Subcutaneous abdominal adipose tissue (tissue), 5 donors: ENCODE measurements at regions not wholly inside any gene's neighbourhood (a gene's known extent, or its start where the extent isn't known, plus 50 kb on each side); places are given as distances from the start of the nearest gene placed in this dataset.

Source experiments
- H3K27ac ChIP-seq: one replicate; pipeline ENCODE4 v1.7.0; 2013; ENCODE audit warnings: low read depth, mild to moderate bottlenecking, inconsistent platforms, low read length, moderate library complexity
- H3K27me3 ChIP-seq, 5 donors: one replicate each; pipeline ENCODE4 v1.7.0; 2013; ENCODE audit warnings: low read length in 5 of 5, inconsistent platforms in 1 of 5; ENCODE audit not compliant: control insufficient read depth in 5 of 5, insufficient read depth in 4 of 5
- H3K36me3 ChIP-seq, 5 donors: one replicate each; pipeline ENCODE4 v1.7.0; 2013; ENCODE audit warnings: low read length in 5 of 5; ENCODE audit not compliant: control insufficient read depth in 5 of 5, insufficient read depth in 5 of 5
- H3K4me1 ChIP-seq, 5 donors: one replicate each; pipeline ENCODE4 v1.7.0; 2013; ENCODE audit warnings: low read length in 5 of 5, mild to moderate bottlenecking in 3 of 5, moderate library complexity in 1 of 5; ENCODE audit not compliant: control insufficient read depth in 5 of 5, insufficient read depth in 5 of 5
- H3K4me3 ChIP-seq, 5 donors: one replicate each; pipeline ENCODE4 v1.7.0; 2013; ENCODE audit warnings: low read length in 5 of 5, low read depth in 1 of 5
- H3K9ac ChIP-seq, 5 donors: one replicate each; pipeline ENCODE4 v1.7.0; 2013; ENCODE audit warnings: low read length in 5 of 5, mild to moderate bottlenecking in 4 of 5, moderate library complexity in 3 of 5
- H3K9me3 ChIP-seq, 5 donors: one replicate each; pipeline ENCODE4 v1.7.0; 2013; ENCODE audit warnings: low read length in 5 of 5; ENCODE audit not compliant: control insufficient read depth in 5 of 5
- donor health status: healthy.
- donor health status: healthy.
- donor health status: healthy.
- donor health status: healthy.
- donor health status: healthy.

DNA sequence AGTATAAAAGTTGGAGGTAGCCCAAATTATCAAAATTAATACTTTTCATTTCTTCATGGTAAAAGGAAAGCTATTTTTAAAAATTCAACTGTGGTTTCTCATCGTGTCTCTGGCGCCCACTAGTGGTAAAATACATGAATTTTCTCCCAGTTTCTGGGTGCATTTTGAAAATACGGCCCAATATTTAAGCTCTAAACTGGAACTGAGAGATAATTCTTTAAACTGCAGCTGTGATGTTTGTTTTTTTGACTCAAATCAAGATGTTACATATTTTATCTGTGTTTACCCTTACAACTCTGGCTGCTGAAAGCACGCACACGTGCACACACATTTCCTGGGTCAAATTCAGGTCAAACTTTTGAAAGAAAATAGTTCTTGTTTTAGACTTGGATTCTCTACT is 123.9 kb upstream of the ACSL4 start:
- H3K9me3 ChIP-seq: peaks cover 2 to 13% (median 6%) of the 10 kb centered on the region in 5 donors
- peak overlapping the region; percentile 50 for H3K27ac ChIP-seq
- H3K4me3 ChIP-seq: no peak overlapping the region
- H3K9ac ChIP-seq: peak overlapping the region in 1 of 5 donors; percentile 7
- H3K27me3 ChIP-seq: peaks cover 0 to 6% (median 3%) of the 10 kb centered on the region in 5 donors
- no peaks in the 10 kb centered on the region for H3K36me3 ChIP-seq
- peaks cover 0 to 15% (median 6%) of the 10 kb centered on the region in 5 donors for H3K4me1 ChIP-seq

DNA sequence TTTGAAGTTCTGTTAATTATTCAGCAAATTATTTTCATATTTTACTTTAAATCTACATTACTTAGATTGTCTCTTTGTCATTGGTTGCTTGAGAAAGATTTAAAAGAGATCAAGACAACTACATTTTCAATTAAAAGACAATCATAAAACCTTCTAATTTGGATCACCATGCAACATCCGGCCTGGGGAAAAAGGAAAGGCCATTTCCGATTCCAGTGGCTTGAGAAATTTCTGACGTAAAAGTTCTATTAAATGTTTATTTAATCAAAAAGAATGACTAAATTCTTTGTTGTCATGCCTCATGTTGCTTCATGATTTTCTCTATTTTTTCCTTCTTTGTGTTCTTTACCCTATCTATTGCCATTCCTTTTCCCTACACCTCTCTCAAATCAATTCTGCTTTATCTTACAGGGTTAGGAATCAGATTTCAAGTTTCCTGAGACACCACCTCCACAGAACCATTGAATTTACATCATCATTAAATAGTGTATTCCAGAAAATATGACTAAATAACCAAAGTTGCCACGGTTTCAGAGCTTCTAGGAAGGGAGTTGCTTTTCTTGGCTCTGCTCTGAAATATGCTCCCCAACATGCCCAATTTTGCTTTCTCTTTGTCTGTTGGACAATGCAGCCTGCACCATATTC is 124.6 kb upstream of the ACSL4 start:
- Histone ChIP-seq H3K9me3 (peaks cover 2 to 13% (median 6%) of the 10 kb centered on the region in 5 donors), H3K4me3 (peak overlapping the region in 1 of 5 donors; percentile 14), H3K27me3 (peaks cover 0 to 6% (median 3%) of the 10 kb centered on the region in 5 donors), H3K36me3 (no peaks in the 10 kb centered on the region), H3K9ac (no peak overlapping the region), H3K4me1 (peaks cover 0 to 16% (median 8%) of the 10 kb centered on the region in 5 donors), H3K27ac (peak overlapping the region; percentile 50)

DNA sequence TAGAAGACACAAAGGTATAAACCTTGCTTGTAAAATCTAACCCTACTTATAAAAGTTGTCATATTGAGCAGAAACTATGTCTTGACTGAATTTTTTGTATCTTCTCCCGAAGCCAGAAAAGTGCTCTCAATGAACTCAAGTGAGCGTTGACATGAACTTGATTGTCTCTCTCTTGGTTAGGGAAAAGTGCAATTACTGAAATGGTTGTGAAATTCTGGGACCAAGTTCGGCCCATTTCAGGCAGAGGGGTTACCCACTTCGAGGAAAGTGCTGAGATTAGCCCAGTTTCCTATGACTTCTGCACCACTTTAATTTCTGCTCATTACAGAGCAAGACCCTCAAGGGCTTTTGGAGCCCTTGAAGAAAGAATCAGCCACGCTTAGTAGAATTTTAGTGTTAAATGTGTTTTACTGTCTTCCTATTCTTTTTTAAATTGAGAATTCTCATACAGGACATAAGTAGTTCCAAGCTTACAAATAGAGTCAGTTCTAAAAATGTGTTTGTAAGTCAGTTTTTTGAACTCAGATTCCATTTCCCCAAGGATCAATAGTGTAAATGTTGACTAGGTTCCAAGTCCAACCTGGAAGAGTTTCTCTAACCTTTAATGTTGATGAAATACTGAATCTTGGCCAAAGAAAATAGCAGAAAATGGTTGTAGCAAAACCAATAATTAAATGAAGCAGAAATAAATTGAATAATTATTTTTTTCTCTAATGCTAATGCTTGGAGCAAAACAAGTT is 125.7 kb upstream of the ACSL4 start:
- H3K9ac ChIP-seq: no peak overlapping the region
- H3K27ac ChIP-seq: peak overlapping the region; percentile 50
- no peaks in the 10 kb centered on the region for H3K36me3 ChIP-seq
- H3K4me1 ChIP-seq: peaks cover 0 to 23% (median 12%) of the 10 kb centered on the region in 5 donors
- peaks cover 2 to 7% (median 3%) of the 10 kb centered on the region in 5 donors for H3K9me3 ChIP-seq
- H3K4me3 ChIP-seq: no peak overlapping the region
- H3K27me3 ChIP-seq: peaks cover 0 to 6% (median 0%) of the 10 kb centered on the region in 5 donors

GRCh38 chrX:109859651-109860050 is 126.6 kb upstream of the ACSL4 start:
- Histone ChIP-seq H3K9me3 (peaks cover 0 to 3% (median 0%) of the 10 kb centered on the region in 5 donors), H3K27ac (no peak overlapping the region), H3K36me3 (no peaks in the 10 kb centered on the region), H3K27me3 (peaks cover 0 to 9% (median 0%) of the 10 kb centered on the region in 5 donors), H3K4me3 (no peak overlapping the region), H3K4me1 (peaks cover 0 to 23% (median 19%) of the 10 kb centered on the region in 5 donors), H3K9ac (no peak overlapping the region)

DNA sequence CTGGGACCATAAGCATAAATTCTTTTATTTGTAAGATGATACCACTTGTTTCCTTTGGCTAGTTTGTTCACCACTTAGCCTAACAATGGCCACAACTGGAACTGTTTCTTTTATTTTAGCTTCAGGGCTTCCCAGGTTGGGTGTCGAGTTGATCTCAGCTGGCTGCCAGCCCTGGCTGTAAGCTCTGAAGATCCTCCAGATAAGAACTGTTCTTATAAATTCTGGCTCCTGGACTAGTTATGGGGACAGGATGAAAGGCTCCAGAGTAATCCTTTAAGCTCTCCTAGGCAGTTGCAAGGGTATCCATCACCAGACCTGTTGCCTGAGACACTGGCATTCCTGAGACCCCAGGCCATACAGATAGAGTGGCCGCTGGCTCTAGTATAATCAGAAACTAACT is 129.4 kb upstream of the ACSL4 start:
- peaks cover 0 to 9% (median 3%) of the 10 kb centered on the region in 5 donors for H3K27me3 ChIP-seq

GRCh38 chrX:109863811-109864210 is 130.8 kb upstream of the ACSL4 start:
- no peak overlapping the region for H3K9ac ChIP-seq
- peaks cover 0 to 9% (median 3%) of the 10 kb centered on the region in 5 donors for H3K27me3 ChIP-seq
- H3K36me3 ChIP-seq: no peaks in the 10 kb centered on the region
- no peak overlapping the region for H3K4me3 ChIP-seq
- H3K27ac ChIP-seq: peak overlapping the region; percentile 35
- H3K4me1 ChIP-seq: peaks cover 0 to 15% (median 13%) of the 10 kb centered on the region in 5 donors
- H3K9me3 ChIP-seq: peaks cover 0 to 3% (median 0%) of the 10 kb centered on the region in 5 donors

More for the DNA sequence above, 129.4 kb upstream of the ACSL4 start:
- Histone ChIP-seq H3K9me3 (peaks cover 0 to 3% (median 0%) of the 10 kb centered on the region in 5 donors), H3K4me1 (peaks cover 0 to 16% (median 13%) of the 10 kb centered on the region in 5 donors), H3K4me3 (no peak overlapping the region), H3K36me3 (no peaks in the 10 kb centered on the region), H3K27ac (no peak overlapping the region), H3K9ac (no peak overlapping the region)

DNA sequence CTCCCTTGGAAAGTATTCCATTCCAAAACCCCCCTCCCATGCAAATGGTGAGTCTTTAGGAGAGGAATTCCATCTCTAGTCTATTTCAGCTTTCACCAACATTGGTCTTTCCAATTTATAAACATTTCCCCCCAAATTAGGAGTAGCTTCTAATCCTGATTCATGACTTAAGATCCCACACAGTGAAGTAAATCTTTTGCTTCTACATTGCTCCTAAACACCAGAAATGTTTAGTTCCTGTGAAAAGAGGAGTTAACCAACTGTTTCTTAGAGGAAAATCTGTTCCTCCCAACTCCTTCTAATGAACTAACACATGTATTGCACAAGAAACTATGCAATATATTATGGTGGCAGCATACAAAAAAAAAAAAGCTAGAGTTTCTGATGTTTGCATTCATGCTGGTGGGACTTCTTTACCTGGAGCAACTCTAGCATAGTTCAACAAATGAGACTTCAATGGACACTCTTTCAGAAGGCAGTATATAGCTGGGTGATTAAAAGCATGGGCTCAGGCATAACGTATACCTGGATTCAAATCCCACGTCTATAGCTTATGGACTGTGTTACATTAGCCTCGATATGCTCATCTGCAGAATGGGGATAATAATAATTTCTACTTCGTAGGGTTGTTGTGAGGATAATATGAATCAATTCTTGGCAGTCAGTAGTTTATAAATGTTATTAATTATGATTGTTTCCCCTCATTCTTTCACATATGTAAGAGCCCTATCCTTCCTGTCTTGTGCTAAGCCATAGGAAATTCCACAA is 131.6 kb upstream of the TMEM164 start:
- Histone ChIP-seq H3K36me3 (no peaks in the 10 kb centered on the region), H3K27me3 (peaks cover 0 to 2% (median 0%) of the 10 kb centered on the region in 5 donors), H3K9ac (peak overlapping the region in 1 of 5 donors; percentile 1), H3K4me3 (no peak overlapping the region), H3K4me1 (peaks cover 0 to 13% (median 10%) of the 10 kb centered on the region in 5 donors), H3K9me3 (no peaks in the 10 kb centered on the region), H3K27ac (peak overlapping the region; percentile 77)

- H3K27me3 ChIP-seq: peaks cover 0 to 2% (median 0%) of the 10 kb centered on the region in 5 donors
- H3K9ac ChIP-seq: no peak overlapping the region
- no peaks in the 10 kb centered on the region for H3K36me3 ChIP-seq
- no peak overlapping the region for H3K4me3 ChIP-seq
- peaks cover 0 to 13% (median 10%) of the 10 kb centered on the region in 5 donors for H3K4me1 ChIP-seq
- H3K9me3 ChIP-seq: no peaks in the 10 kb centered on the region
- peak overlapping the region; percentile 77 for H3K27ac ChIP-seq
Observed at GRCh38 chrX:109872021-109872732, 130.7 kb upstream of the TMEM164 start.

- peaks cover 0 to 2% (median 0%) of the 10 kb centered on the region in 5 donors for H3K27me3 ChIP-seq
- no peak overlapping the region for H3K9ac ChIP-seq
- peak overlapping the region; percentile 22 for H3K27ac ChIP-seq
- H3K9me3 ChIP-seq: no peaks in the 10 kb centered on the region
- no peak overlapping the region for H3K4me3 ChIP-seq
- H3K4me1 ChIP-seq: peaks cover 0 to 13% (median 10%) of the 10 kb centered on the region in 5 donors
- H3K36me3 ChIP-seq: no peaks in the 10 kb centered on the region
Observed at GRCh38 chrX:109873574-109873973, 129.3 kb upstream of the TMEM164 start.
